ENCODE measurements at regions not wholly inside any gene's neighbourhood (a gene's known extent, or its start where the extent isn't known, plus 50 kb on each side); places are given as distances from the start of the nearest gene placed in this dataset.

DNA sequence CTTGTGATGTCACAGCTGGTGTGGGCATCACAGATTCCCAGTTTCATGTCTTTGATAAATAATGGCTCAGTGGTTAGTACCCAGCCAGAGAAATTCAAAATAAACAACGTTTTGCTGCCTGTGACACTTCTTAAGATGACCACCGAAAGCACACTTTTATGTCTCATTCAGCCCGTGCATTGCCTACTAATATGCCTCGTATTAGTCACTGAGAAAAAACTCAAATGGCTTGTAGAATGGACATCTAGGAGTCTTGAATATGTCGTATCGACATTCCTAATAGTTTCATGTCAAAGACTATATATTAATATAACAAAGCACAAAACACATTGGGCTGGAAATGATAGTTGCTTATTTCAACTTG lies 103.9 kb upstream of the FAT1 start:
- H3K4me3 ChIP-seq (ENCODE audit: control insufficient read depth in 2 of 3, extremely low read depth in 1 of 3, insufficient read depth in 2 of 3, low read depth in 1 of 3, low read length in 3 of 3), result no peak overlapping the region
- no peaks in the 10 kb centered on the region for H3K9me1 ChIP-seq (ENCODE audit: control insufficient read depth, extremely low read depth, insufficient read depth, low read length)
- dilution Hi-C loops (cut with MboI; ENCODE audit: extremely low pct_ligation_motif_present, low sequenced_read_pairs), result no loop called here
- no peak for FAIRE-seq
- TF ChIP-seq EZH2 (IDR thresholded peaks at IDR 0.05; ENCODE audit: low read length) (no peak), CTCF (optimal IDR thresholded peaks at IDR 0.05 in 1 of 3, IDR thresholded peaks at IDR 0.05 in 1 of 3, conservative IDR thresholded peaks at IDR 0.05 in 1 of 3; ENCODE audit: extremely low read depth in 1 of 3, insufficient read depth in 2 of 3, low read length in 3 of 3) (no peak)
- no peak overlapping the region for H3K4me2 ChIP-seq (ENCODE audit: control insufficient read depth, extremely low read depth, insufficient read depth, low read depth, low read length)
- no peaks in the 10 kb centered on the region for H3K79me2 ChIP-seq (ENCODE audit: control insufficient read depth, insufficient read depth, low read length)
- no peak overlapping the region for H3K9ac ChIP-seq (ENCODE audit: control insufficient read depth, extremely low read depth, insufficient read depth, low read length)
- H3K4me1 ChIP-seq (ENCODE audit: control insufficient read depth, extremely low read depth, insufficient read depth, low read length), result peaks cover 7% of the 10 kb centered on the region
- H3K27me3 ChIP-seq (ENCODE audit: control insufficient read depth, extremely low read depth, insufficient read depth, low read length), result no peaks in the 10 kb centered on the region
- H2AFZ ChIP-seq (ENCODE audit: control insufficient read depth, low read length), result no peak overlapping the region
- no peaks in the 10 kb centered on the region for H3K9me3 ChIP-seq (ENCODE audit: control insufficient read depth, low read depth, low read length)
- no peak overlapping the region for H3K27ac ChIP-seq (ENCODE audit: control insufficient read depth, insufficient read depth, low read length)
- no peaks in the 10 kb centered on the region for H3K36me3 ChIP-seq (ENCODE audit: control insufficient read depth in 2 of 2, extremely low read depth in 1 of 2, insufficient read depth in 2 of 2, low read length in 2 of 2)
- H4K20me1 ChIP-seq (ENCODE audit: control insufficient read depth, extremely low read depth, insufficient read depth, low read length), result no peaks in the 10 kb centered on the region
- DNase-seq (ENCODE audit: low read depth, low spot score), result no peak

DNA sequence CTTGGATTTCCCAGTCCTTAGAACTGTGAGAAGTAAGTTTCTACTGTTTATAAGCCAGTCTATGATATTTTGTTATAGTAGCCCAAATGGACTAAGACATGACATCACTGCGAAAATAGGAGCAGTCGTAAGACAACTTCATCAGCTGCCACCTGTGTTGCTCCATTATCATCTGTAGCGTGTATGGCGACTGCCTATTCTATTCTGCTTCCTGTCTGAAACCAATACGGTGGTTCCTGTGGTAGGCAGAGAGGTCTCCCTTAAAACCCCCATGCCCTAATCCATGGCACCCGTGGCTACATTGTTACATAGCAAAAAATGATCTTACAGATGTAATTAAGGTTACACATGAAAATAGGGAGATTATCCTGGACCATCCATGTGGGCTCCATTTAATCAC lies 105.4 kb upstream of the FAT1 start:
- H3K36me3 ChIP-seq (ENCODE audit: control insufficient read depth in 2 of 2, extremely low read depth in 1 of 2, insufficient read depth in 2 of 2, low read length in 2 of 2), result no peaks in the 10 kb centered on the region
- H3K27me3 ChIP-seq (ENCODE audit: control insufficient read depth, extremely low read depth, insufficient read depth, low read length), result no peaks in the 10 kb centered on the region
- no peak for DNase-seq (ENCODE audit: low read depth, low spot score)
- H3K27ac ChIP-seq (ENCODE audit: control insufficient read depth, insufficient read depth, low read length), result no peak overlapping the region
- H3K4me3 ChIP-seq (ENCODE audit: control insufficient read depth in 2 of 3, extremely low read depth in 1 of 3, insufficient read depth in 2 of 3, low read depth in 1 of 3, low read length in 3 of 3), result no peak overlapping the region
- H3K9me3 ChIP-seq (ENCODE audit: control insufficient read depth, low read depth, low read length), result no peaks in the 10 kb centered on the region
- dilution Hi-C loops (cut with MboI; ENCODE audit: extremely low pct_ligation_motif_present, low sequenced_read_pairs), result no loop called here
- no peak overlapping the region for H3K4me2 ChIP-seq (ENCODE audit: control insufficient read depth, extremely low read depth, insufficient read depth, low read depth, low read length)
- FAIRE-seq, result no peak
- H3K79me2 ChIP-seq (ENCODE audit: control insufficient read depth, insufficient read depth, low read length), result no peaks in the 10 kb centered on the region
- no peaks in the 10 kb centered on the region for H4K20me1 ChIP-seq (ENCODE audit: control insufficient read depth, extremely low read depth, insufficient read depth, low read length)
- peaks cover 16% of the 10 kb centered on the region for H3K4me1 ChIP-seq (ENCODE audit: control insufficient read depth, extremely low read depth, insufficient read depth, low read length)
- TF ChIP-seq CTCF (optimal IDR thresholded peaks at IDR 0.05 in 1 of 3, IDR thresholded peaks at IDR 0.05 in 1 of 3, conservative IDR thresholded peaks at IDR 0.05 in 1 of 3; ENCODE audit: extremely low read depth in 1 of 3, insufficient read depth in 2 of 3, low read length in 3 of 3), result no peak
- no peak for TF ChIP-seq EZH2 (IDR thresholded peaks at IDR 0.05; ENCODE audit: low read length)
- H3K9ac ChIP-seq (ENCODE audit: control insufficient read depth, extremely low read depth, insufficient read depth, low read length), result no peak overlapping the region
- H2AFZ ChIP-seq (ENCODE audit: control insufficient read depth, low read length), result no peak overlapping the region
- H3K9me1 ChIP-seq (ENCODE audit: control insufficient read depth, extremely low read depth, insufficient read depth, low read length), result no peaks in the 10 kb centered on the region
